GM10266 (cell line): ENCODE measurements at regions not wholly inside any gene's neighbourhood (a gene's known extent, or its start where the extent isn't known, plus 50 kb on each side); places are given as distances from the start of the nearest gene placed in this dataset.

Experiments
- DNase-seq: peaks from one replicate; pipeline ENCODE4 v3.0.0; 2012; ENCODE audit errors: extremely low spot score
- TF ChIP-seq, protein P1 (sequence below): IDR thresholded peaks from 2 replicates; pipeline ENCODE4 v1.5.1; 2012; ENCODE audit warnings: mild to moderate bottlenecking, low read depth; ENCODE audit not compliant: control insufficient read depth, insufficient read depth; ENCODE audit errors: missing control alignments

DNA sequence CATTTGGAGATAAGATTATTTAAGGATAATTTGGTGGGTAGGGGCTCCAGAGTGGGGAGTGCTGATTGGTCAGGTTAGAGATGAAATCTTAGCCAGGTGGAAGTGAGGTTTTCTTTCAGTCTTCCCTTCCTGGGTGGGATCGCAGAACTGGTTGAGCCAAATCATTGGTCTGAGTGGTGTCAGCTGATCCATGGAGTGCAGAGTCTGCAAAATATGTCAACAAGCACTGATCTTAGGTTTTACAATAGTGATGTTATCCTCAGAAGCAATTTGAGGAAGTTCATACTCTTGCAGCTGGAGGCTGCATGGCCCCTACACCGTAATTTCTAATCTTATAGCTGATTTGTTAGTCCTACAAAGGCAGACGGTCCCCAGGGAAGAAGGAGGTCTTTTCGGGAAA, 1483.4 kb upstream of the ZEB2 start:
- TF ChIP-seq, protein P1, sequence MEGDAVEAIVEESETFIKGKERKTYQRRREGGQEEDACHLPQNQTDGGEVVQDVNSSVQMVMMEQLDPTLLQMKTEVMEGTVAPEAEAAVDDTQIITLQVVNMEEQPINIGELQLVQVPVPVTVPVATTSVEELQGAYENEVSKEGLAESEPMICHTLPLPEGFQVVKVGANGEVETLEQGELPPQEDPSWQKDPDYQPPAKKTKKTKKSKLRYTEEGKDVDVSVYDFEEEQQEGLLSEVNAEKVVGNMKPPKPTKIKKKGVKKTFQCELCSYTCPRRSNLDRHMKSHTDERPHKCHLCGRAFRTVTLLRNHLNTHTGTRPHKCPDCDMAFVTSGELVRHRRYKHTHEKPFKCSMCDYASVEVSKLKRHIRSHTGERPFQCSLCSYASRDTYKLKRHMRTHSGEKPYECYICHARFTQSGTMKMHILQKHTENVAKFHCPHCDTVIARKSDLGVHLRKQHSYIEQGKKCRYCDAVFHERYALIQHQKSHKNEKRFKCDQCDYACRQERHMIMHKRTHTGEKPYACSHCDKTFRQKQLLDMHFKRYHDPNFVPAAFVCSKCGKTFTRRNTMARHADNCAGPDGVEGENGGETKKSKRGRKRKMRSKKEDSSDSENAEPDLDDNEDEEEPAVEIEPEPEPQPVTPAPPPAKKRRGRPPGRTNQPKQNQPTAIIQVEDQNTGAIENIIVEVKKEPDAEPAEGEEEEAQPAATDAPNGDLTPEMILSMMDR: no peak
- no peak for DNase-seq

- no peak for DNase-seq
- TF ChIP-seq, protein P1: no peak
These were observed 1475.0 kb upstream of the ZEB2 start for GRCh38 chr2:145994910-145995309.

- TF ChIP-seq, protein P1: no peak
- DNase-seq: no peak
These were observed 1472.7 kb upstream of the ZEB2 start for GRCh38 chr2:145992572-145992971.

DNA sequence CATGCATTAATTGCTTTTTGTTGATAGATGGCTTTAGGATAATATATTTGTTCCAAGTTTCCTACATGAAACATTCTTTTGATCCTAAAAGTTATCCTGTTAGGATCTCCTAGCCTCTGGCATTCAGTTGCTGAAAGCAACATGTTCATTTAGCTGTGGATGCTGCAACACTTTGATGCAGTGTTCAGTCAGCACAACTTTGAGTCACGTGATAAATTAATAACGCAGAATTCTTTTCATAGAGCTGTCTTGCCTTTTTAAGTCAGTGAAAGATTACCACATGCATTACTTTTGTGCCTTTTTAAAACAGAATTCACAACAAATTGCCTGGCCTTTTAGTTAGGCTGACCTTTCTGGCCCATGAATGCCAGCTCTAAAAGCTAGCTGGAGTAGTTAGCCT, 1467.9 kb upstream of the ZEB2 start:
- no peak for DNase-seq

GRCh38 chr2:145985517-145985916, 1465.6 kb upstream of the ZEB2 start:
- TF ChIP-seq, protein P1: no peak

More for the DNA sequence above, 1467.9 kb upstream of the ZEB2 start:
- TF ChIP-seq, protein P1: no peak

DNA sequence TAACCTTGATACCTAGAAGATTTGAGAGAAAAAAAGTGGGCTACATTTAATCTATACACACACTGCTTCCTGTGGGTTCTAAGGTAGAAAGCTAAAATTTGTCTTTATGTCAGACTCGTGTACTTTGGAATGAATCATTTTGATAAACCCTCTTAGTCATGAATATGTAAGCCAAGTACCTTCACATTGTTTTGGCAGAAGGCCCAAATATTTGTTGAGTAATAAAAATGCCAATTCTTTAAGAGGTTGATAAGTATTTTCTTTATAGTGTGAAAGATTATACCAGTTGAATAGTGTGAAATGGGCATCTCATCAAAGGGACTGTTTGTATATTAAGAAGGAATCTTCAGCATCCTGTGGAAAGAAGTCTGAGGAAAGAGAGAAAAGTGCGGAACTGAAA, 1464.7 kb upstream of the ZEB2 start:
- no peak for DNase-seq
- TF ChIP-seq, protein P1: no peak

More at GRCh38 chr2:145985517-145985916, 1465.6 kb upstream of the ZEB2 start:
- DNase-seq: no peak

- TF ChIP-seq, protein P1: no peak
- no peak for DNase-seq
These were observed 1460.4 kb upstream of the ZEB2 start for GRCh38 chr2:145980318-145980717.
